SU-DHL-6 (cell line): ENCODE measurements at regions not wholly inside any gene's neighbourhood (a gene's known extent, or its start where the extent isn't known, plus 50 kb on each side); places are given as distances from the start of the nearest gene placed in this dataset.

ENCODE experiments used
- H2AFZ ChIP-seq: fragments of 200-600 bp; sonication (generic); 2 replicates; pipeline ENCODE4 v1.6.1; 2014; ENCODE audit warnings: low read depth, mild to moderate bottlenecking, moderate library complexity, mixed read lengths, antibody characterized with exemption, low read length; ENCODE audit not compliant: severe bottlenecking
- H3F3A ChIP-seq: fragments of 200-600 bp; shearing (Covaris generic); 2 replicates; pipeline ENCODE4 v1.6.0; 2016; ENCODE audit warnings: antibody characterized with exemption, mild to moderate bottlenecking; ENCODE audit not compliant: insufficient read depth
- H3K27ac ChIP-seq: fragments of 200-600 bp; sonication (generic); 2 replicates; pipeline ENCODE4 v1.5.1; 2016; ENCODE audit warnings: low read depth, mild to moderate bottlenecking, low read length, moderate library complexity, mixed read lengths
- H3K27me3 ChIP-seq: fragments of 200-600 bp; sonication (generic), shearing (Covaris generic); 2 replicates; pipeline ENCODE4 v1.6.0; 2014; ENCODE audit warnings: mild to moderate bottlenecking, low read length
- H3K36me3 ChIP-seq: fragments of 200-600 bp; sonication (generic); 2 replicates; pipeline ENCODE4 v1.6.1; 2014; ENCODE audit warnings: mild to moderate bottlenecking, low read length, mixed read lengths
- H3K4me2 ChIP-seq: fragments of 300-600, 200-600 bp; shearing (Covaris generic), sonication (generic); 2 replicates; pipeline ENCODE4 v1.6.0; 2014; ENCODE audit warnings: low read length, low read depth, mild to moderate bottlenecking; ENCODE audit not compliant: poor library complexity, severe bottlenecking
- H3K4me3 ChIP-seq: fragments of 200-600 bp; sonication (generic); 2 replicates; pipeline ENCODE4 v1.5.1; 2014; ENCODE audit warnings: antibody characterized with exemption, low read length, mild to moderate bottlenecking, mixed read lengths; ENCODE audit not compliant: insufficient read depth, poor library complexity, severe bottlenecking
- H3K79me2 ChIP-seq: fragments of 200-600 bp; sonication (generic); 2 replicates; pipeline ENCODE4 v1.6.1; 2014; ENCODE audit warnings: mild to moderate bottlenecking, low read length, moderate library complexity; ENCODE audit not compliant: insufficient read depth
- H3K9ac ChIP-seq: fragments of 200-600 bp; sonication (generic); 2 replicates; pipeline ENCODE4 v1.7.0; 2014; ENCODE audit warnings: mild to moderate bottlenecking, low read length
- H3K9me2 ChIP-seq: fragments of 200-600 bp; sonication (generic); replicated peaks from 2 replicates; pipeline ENCODE4 v1.6.1; 2014; ENCODE audit warnings: low read length; ENCODE audit not compliant: insufficient read depth
- H3K9me3 ChIP-seq: fragments of 200-600 bp; sonication (generic); 2 replicates; pipeline ENCODE4 v1.6.1; 2014; ENCODE audit warnings: low read length, mixed read lengths; ENCODE audit not compliant: insufficient read depth
- H4K20me1 ChIP-seq: fragments of 200-600 bp; sonication (generic); 2 replicates; pipeline ENCODE4 v1.6.1; 2014; ENCODE audit warnings: low read depth, mild to moderate bottlenecking, antibody characterized with exemption, low read length, moderate library complexity, mixed read lengths
- EZH2phosphoT487 ChIP-seq: fragments of 200-600 bp; sonication (generic), shearing (Covaris generic); conservative IDR thresholded peaks from 2 replicates; pipeline ENCODE4 v1.6.1; 2018; ENCODE audit warnings: mild to moderate bottlenecking, antibody characterized with exemption, low read length, moderate library complexity, mixed read lengths
- TF ChIP-seq, protein P1 (sequence below): fragments of 200-600 bp; sonication (generic); IDR thresholded peaks from one replicate; pipeline ENCODE4 v1.5.1; 2017; ENCODE audit warnings: antibody characterized with exemption, mild to moderate bottlenecking, low read length, moderate library complexity; ENCODE audit not compliant: insufficient read depth, poor library complexity, severe bottlenecking

DNA sequence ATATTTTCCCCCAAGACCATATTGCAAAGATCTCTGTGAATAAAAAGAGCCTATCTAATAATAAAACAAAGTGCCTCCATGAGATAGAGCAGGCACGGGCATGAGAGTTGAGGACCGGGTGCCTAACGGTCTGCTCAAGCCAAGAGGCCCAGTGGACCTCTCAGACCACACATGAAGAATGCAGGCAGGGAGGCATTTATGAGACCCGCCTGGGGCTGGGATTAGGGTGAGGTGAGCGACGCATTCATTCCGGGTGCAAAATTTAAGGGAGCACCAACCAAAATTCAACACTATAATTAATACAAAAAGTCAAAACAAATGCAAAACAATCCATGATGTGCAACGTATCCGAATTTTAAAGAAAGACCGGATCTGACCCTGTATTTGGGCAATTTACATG lies 108.5 kb downstream of the MAF start:
- Histone ChIP-seq H3K9me2 (no peaks in the 10 kb centered on the region), H3K27ac (no peak overlapping the region), H3K27me3 (no peaks in the 10 kb centered on the region), H3K36me3 (no peaks in the 10 kb centered on the region), H2AFZ (no peak overlapping the region), H3K9me3 (no peaks in the 10 kb centered on the region), H3K4me2 (no peak overlapping the region), H3K4me3 (no peak overlapping the region), H3K9ac (no peak overlapping the region), H4K20me1 (no peaks in the 10 kb centered on the region), H3K79me2 (no peaks in the 10 kb centered on the region), H3F3A (no peaks in the 10 kb centered on the region)
- no peak for TF ChIP-seq EZH2phosphoT487
- TF ChIP-seq, protein P1, sequence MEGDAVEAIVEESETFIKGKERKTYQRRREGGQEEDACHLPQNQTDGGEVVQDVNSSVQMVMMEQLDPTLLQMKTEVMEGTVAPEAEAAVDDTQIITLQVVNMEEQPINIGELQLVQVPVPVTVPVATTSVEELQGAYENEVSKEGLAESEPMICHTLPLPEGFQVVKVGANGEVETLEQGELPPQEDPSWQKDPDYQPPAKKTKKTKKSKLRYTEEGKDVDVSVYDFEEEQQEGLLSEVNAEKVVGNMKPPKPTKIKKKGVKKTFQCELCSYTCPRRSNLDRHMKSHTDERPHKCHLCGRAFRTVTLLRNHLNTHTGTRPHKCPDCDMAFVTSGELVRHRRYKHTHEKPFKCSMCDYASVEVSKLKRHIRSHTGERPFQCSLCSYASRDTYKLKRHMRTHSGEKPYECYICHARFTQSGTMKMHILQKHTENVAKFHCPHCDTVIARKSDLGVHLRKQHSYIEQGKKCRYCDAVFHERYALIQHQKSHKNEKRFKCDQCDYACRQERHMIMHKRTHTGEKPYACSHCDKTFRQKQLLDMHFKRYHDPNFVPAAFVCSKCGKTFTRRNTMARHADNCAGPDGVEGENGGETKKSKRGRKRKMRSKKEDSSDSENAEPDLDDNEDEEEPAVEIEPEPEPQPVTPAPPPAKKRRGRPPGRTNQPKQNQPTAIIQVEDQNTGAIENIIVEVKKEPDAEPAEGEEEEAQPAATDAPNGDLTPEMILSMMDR: no peak

DNA sequence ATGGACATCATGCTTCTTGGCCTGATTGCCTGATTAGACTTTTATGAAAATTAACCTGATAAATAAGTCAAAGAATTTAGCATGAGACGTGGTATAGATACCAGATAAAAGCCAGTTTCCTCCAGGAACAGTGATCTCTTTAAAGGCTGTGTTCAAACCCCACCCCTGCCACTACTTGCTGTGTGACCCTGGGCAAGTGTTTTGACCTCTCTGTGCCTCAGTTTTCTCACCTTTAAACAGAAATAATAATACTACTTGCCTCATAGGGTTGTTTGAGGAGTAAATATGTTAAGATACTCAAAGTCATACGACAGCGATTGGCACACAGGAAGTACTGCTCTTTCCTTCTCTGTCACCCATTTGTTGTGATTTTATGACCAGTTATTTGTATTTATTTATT lies 115.5 kb downstream of the MAF start:
- Histone ChIP-seq H3K4me2 (no peak overlapping the region), H3K27me3 (no peaks in the 10 kb centered on the region), H3K36me3 (no peaks in the 10 kb centered on the region), H3K79me2 (no peaks in the 10 kb centered on the region), H2AFZ (no peak overlapping the region), H3K9ac (no peak overlapping the region), H3K9me3 (no peaks in the 10 kb centered on the region), H4K20me1 (no peaks in the 10 kb centered on the region), H3F3A (no peaks in the 10 kb centered on the region), H3K4me3 (no peak overlapping the region), H3K9me2 (no peaks in the 10 kb centered on the region), H3K27ac (no peak overlapping the region)
- TF ChIP-seq, protein P1: no peak
- no peak for TF ChIP-seq EZH2phosphoT487

DNA sequence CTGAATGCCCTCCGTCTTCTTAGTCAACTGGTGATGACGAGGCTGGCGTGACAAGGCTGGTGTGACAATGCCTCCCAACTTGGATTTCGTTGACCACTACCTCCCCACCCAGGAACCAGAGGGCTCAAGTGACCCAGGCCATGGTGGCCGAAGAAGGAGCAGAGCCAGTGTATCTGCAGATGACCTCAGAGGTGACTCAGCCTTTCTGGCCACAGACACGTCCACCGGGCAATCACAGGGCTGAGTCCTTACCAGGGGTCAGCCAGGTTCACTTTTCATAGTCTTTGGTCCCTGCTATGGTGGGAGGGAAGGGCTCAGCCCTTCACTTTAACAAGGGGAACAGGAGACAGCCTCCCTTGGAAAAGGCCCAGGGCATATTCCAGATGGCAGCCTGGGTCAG lies 116.3 kb downstream of the MAF start:
- H3K79me2 ChIP-seq: no peaks in the 10 kb centered on the region
- H3K4me2 ChIP-seq: no peak overlapping the region
- no peak for TF ChIP-seq EZH2phosphoT487
- TF ChIP-seq, protein P1: no peak
- H3K27ac ChIP-seq: no peak overlapping the region
- no peaks in the 10 kb centered on the region for H3K36me3 ChIP-seq
- no peaks in the 10 kb centered on the region for H4K20me1 ChIP-seq
- H3K9me2 ChIP-seq: no peaks in the 10 kb centered on the region
- no peaks in the 10 kb centered on the region for H3F3A ChIP-seq
- no peak overlapping the region for H3K9ac ChIP-seq
- no peaks in the 10 kb centered on the region for H3K27me3 ChIP-seq
- H3K9me3 ChIP-seq: no peaks in the 10 kb centered on the region
- H2AFZ ChIP-seq: no peak overlapping the region
- no peak overlapping the region for H3K4me3 ChIP-seq

- Histone ChIP-seq H3K27ac (no peak overlapping the region), H3K9me3 (no peaks in the 10 kb centered on the region), H3F3A (no peaks in the 10 kb centered on the region), H3K9me2 (no peaks in the 10 kb centered on the region), H3K4me3 (no peak overlapping the region), H2AFZ (no peak overlapping the region), H3K4me2 (no peak overlapping the region), H3K79me2 (no peaks in the 10 kb centered on the region), H3K27me3 (no peaks in the 10 kb centered on the region), H3K9ac (no peak overlapping the region), H3K36me3 (no peaks in the 10 kb centered on the region), H4K20me1 (no peaks in the 10 kb centered on the region)
- TF ChIP-seq, protein P1: no peak
These were observed 117.2 kb downstream of the MAF start for GRCh38 chr16:79483336-79483735.
